PC-9 (cell line): ENCODE measurements at regions not wholly inside any gene's neighbourhood (a gene's known extent, or its start where the extent isn't known, plus 50 kb on each side); places are given as distances from the start of the nearest gene placed in this dataset.

Experiments
- BruUV-seq: library from RNA; stranded (reverse); fragments of 400-500 nt; replicated peaks from 2 replicates; lab custom pipeline; 2021; lab: Mats Ljungman, UMichigan
- CTCF ChIA-PET: fragments of 300-600 bp; sonication (Branson Sonifier 250); formaldehyde crosslinking; loops from one replicate; lab custom pipeline; 2022; ENCODE audit warnings: antibody characterized with exemption; lab: Charles Lee
- POLR2A ChIA-PET: fragments of 300-600 bp; sonication (Branson Sonifier 250); formaldehyde crosslinking; loops from one replicate; lab custom pipeline; 2022; ENCODE audit warnings: antibody characterized with exemption; ENCODE audit not compliant: unreplicated experiment; lab: Charles Lee
- DNase-seq, 2 experiments: peaks; one replicate each; pipeline versions ENCODE4 v3.0.0 to v3.0.0-alpha.2; 2015 to 2022; ENCODE audit warnings: mixed read lengths in 1 of 2
- H2AFZ ChIP-seq: fragments of 200-600 bp; sonication (generic); 2 replicates; pipeline ENCODE4 v1.8.1; 2017; ENCODE audit warnings: antibody characterized with exemption
- H3F3A ChIP-seq: fragments of 200-600 bp; sonication (generic); 2 replicates; pipeline ENCODE4 v1.8.1; 2017; ENCODE audit warnings: antibody characterized with exemption, mild to moderate bottlenecking, low read depth; ENCODE audit not compliant: insufficient read depth
- H3K27ac ChIP-seq: fragments of 200-600 bp; sonication (generic); 2 replicates; pipeline ENCODE4 v1.6.1; 2016; ENCODE audit warnings: mixed run types
- H3K27me3 ChIP-seq: fragments of 200-600 bp; sonication (generic); 2 replicates; pipeline ENCODE4 v1.6.1; 2016; ENCODE audit warnings: low read depth, mixed run types; ENCODE audit not compliant: insufficient read depth
- H3K36me3 ChIP-seq: fragments of 200-600 bp; sonication (generic); 2 replicates; pipeline ENCODE4 v1.6.1; 2016; ENCODE audit warnings: low read depth, mixed run types
- H3K4me1 ChIP-seq: fragments of 200-600 bp; sonication (generic); replicated peaks from 2 replicates; pipeline ENCODE4 v1.6.1; 2016; ENCODE audit warnings: mixed run types; ENCODE audit not compliant: insufficient read depth
- H3K4me2 ChIP-seq: fragments of 200-600 bp; sonication (generic); 2 replicates; pipeline ENCODE4 v1.6.1; 2017; ENCODE audit warnings: mixed run types
- H3K4me3 ChIP-seq: fragments of 200-600 bp; sonication (generic); 2 replicates; pipeline ENCODE4 v1.6.1; 2016; ENCODE audit warnings: mixed run types
- H3K79me2 ChIP-seq: fragments of 200-600 bp; sonication (generic); 2 replicates; pipeline ENCODE4 v1.6.1; 2017; ENCODE audit warnings: low read depth, mixed run types
- H3K9me2 ChIP-seq: fragments of 200-600 bp; sonication (generic); 2 replicates; pipeline ENCODE4 v1.8.1; 2017; ENCODE audit warnings: mild to moderate bottlenecking; ENCODE audit not compliant: insufficient read depth
- H3K9me3 ChIP-seq: fragments of 200-600 bp; sonication (generic); 2 replicates; pipeline ENCODE4 v1.8.1; 2016; ENCODE audit warnings: low read depth; ENCODE audit not compliant: insufficient read depth
- H4K20me1 ChIP-seq: fragments of 200-600 bp; sonication (generic); 2 replicates; pipeline ENCODE4 v1.8.1; 2017; ENCODE audit not compliant: insufficient read depth
- CTCF ChIP-seq: fragments of 200-600 bp; sonication (generic); conservative IDR thresholded peaks from 2 replicates; pipeline ENCODE4 v1.6.1; 2017; ENCODE audit warnings: mixed run types, antibody characterized with exemption, mild to moderate bottlenecking, moderate library complexity
- EZH2 ChIP-seq: fragments of 200-600 bp; sonication (generic); IDR thresholded peaks from 2 replicates; pipeline ENCODE4 v1.8.0; 2017; ENCODE audit warnings: antibody characterized with exemption, low read depth
- intact Hi-C: fragments of 100-400 bp; cut with micrococcal nuclease; formaldehyde crosslinking; loops from one replicate; pipeline ENCODE4 v1.10.0; 2022; ENCODE audit not compliant: unreplicated experiment

- Histone ChIP-seq H3K27ac (no peak overlapping the region), H3K9me3 (peaks cover 3% of the 10 kb centered on the region; the same call in 1 of the 2 replicates), H3K27me3 (no peaks in the 10 kb centered on the region), H3K4me2 (no peak overlapping the region), H3K4me1 (no peaks in the 10 kb centered on the region), H3K36me3 (no peaks in the 10 kb centered on the region), H4K20me1 (no peaks in the 10 kb centered on the region), H3F3A (no peaks in the 10 kb centered on the region), H3K4me3 (no peak overlapping the region), H3K79me2 (no peaks in the 10 kb centered on the region), H2AFZ (no peak overlapping the region), H3K9me2 (no peaks in the 10 kb centered on the region)
- no peak for DNase-seq
- no TSS peak for BruUV-seq
- intact Hi-C loops = no loop called here
- TF ChIP-seq EZH2 = no peak
- no peak for TF ChIP-seq CTCF
- CTCF ChIA-PET = no interaction called here
- POLR2A ChIA-PET = no interaction called here
Observed at GRCh38 chr7:68334216-68334615, 1264.1 kb upstream of the AUTS2 start.

GRCh38 chr7:68334636-68335272, 1263.5 kb upstream of the AUTS2 start:
- Histone ChIP-seq H3K4me1 (no peaks in the 10 kb centered on the region), H3K36me3 (no peaks in the 10 kb centered on the region), H3K4me3 (no peak overlapping the region), H3K79me2 (no peaks in the 10 kb centered on the region), H2AFZ (no peak overlapping the region), H3K9me3 (peaks cover 3% of the 10 kb centered on the region; the same call in 1 of the 2 replicates), H4K20me1 (no peaks in the 10 kb centered on the region), H3K9me2 (no peaks in the 10 kb centered on the region), H3K4me2 (no peak overlapping the region), H3F3A (no peaks in the 10 kb centered on the region), H3K27ac (no peak overlapping the region), H3K27me3 (no peaks in the 10 kb centered on the region)
- DNase-seq = no peak
- intact Hi-C loops = no loop called here
- CTCF ChIA-PET = no interaction called here
- no peak for TF ChIP-seq EZH2
- no peak for TF ChIP-seq CTCF
- BruUV-seq = no TSS peak
- POLR2A ChIA-PET = no interaction called here

GRCh38 chr7:68336594-68336993, 1261.7 kb upstream of the AUTS2 start:
- no TSS peak for BruUV-seq
- no peak overlapping the region for H3K4me2 ChIP-seq

More at GRCh38 chr7:68336594-68336993, 1261.7 kb upstream of the AUTS2 start:
- Histone ChIP-seq H3K36me3 (no peaks in the 10 kb centered on the region), H3K9me3 (0 out of 2 replicates have a peak, but pooled peaks cover 4% of the 10 kb centered on the region), H3K27ac (no peak overlapping the region), H2AFZ (no peak overlapping the region), H3K79me2 (no peaks in the 10 kb centered on the region), H3K27me3 (no peaks in the 10 kb centered on the region), H3K9me2 (no peaks in the 10 kb centered on the region), H3F3A (no peaks in the 10 kb centered on the region), H4K20me1 (no peaks in the 10 kb centered on the region), H3K4me3 (no peak overlapping the region), H3K4me1 (no peaks in the 10 kb centered on the region)
- CTCF ChIA-PET = no interaction called here
- TF ChIP-seq EZH2 (no peak), CTCF (no peak)
- POLR2A ChIA-PET = no interaction called here
- DNase-seq = no peak
- intact Hi-C loops = no loop called here
